ENCODE measurements at regions not wholly inside any gene's neighbourhood (a gene's known extent, or its start where the extent isn't known, plus 50 kb on each side); places are given as distances from the start of the nearest gene placed in this dataset.

- Histone ChIP-seq H3K27ac (ENCODE audit: low read depth, low read length) (no peak overlapping the region), H3K4me1 (ENCODE audit: control insufficient read depth, insufficient read depth, low read length) (peaks cover 3% of the 10 kb centered on the region; the same call in 1 of the 2 replicates), H3K4me3 (ENCODE audit: low read depth, low read length) (no peak overlapping the region), H3K36me3 (ENCODE audit: control insufficient read depth, insufficient read depth, low read length) (no peaks in the 10 kb centered on the region), H3K9ac (ENCODE audit: low read length) (no peak overlapping the region), H3K9me3 (ENCODE audit: control insufficient read depth, insufficient read depth, low read depth, low read length) (no peaks in the 10 kb centered on the region), H3K27me3 (ENCODE audit: control insufficient read depth, insufficient read depth, low read length) (no peaks in the 10 kb centered on the region; the same call in 1 of the 2 replicates)
Measured at GRCh38 chr1:9471679-9472078, 67.6 kb upstream of the SLC25A33 start.

DNA sequence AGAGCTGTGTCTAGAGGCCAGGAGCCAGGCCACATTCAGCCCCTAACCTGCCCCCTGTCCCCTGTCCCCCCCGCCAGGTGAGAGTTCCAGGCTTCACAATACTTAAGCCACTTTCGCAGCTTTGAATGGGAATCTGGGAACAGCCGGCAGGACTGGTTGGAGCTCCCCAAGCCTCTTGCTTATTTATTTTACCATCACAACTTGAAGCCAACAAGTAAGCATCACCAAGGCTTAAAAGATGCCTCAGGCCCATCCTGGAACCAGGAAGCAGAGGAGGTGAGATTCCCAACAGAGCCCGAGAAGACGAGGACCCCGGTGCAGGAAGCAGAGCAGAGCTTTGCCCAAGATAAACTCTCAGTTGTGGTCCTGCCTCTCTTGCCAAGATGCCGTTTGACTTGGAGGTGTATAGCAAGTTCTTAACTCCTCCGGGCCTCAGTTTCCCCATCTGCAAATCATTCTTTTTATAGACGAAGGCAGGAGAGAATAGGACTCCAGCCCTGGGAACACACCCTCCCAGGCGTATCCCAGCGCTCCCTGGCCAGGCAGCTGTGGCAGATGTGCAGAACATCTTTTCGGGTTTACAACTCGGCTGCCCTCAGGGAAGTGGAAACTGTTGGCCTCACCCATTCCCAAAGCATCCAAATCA lies 66.8 kb upstream of the SLC25A33 start:
- H3K27me3 ChIP-seq (ENCODE audit: control insufficient read depth, insufficient read depth, low read length), result no peaks in the 10 kb centered on the region; the same call in 1 of the 2 replicates
- no peak overlapping the region for H3K27ac ChIP-seq (ENCODE audit: low read depth, low read length)
- H3K9me3 ChIP-seq (ENCODE audit: control insufficient read depth, insufficient read depth, low read depth, low read length), result no peaks in the 10 kb centered on the region
- peaks cover 3% of the 10 kb centered on the region; the same call in 1 of the 2 replicates for H3K4me1 ChIP-seq (ENCODE audit: control insufficient read depth, insufficient read depth, low read length)
- no peak overlapping the region for H3K9ac ChIP-seq (ENCODE audit: low read length)
- H3K36me3 ChIP-seq (ENCODE audit: control insufficient read depth, insufficient read depth, low read length), result no peaks in the 10 kb centered on the region
- H3K4me3 ChIP-seq (ENCODE audit: low read depth, low read length), result no peak overlapping the region

- Histone ChIP-seq H3K4me3 (ENCODE audit: low read depth, low read length) (no peak overlapping the region), H3K36me3 (ENCODE audit: control insufficient read depth, insufficient read depth, low read length) (no peaks in the 10 kb centered on the region), H3K4me1 (ENCODE audit: control insufficient read depth, insufficient read depth, low read length) (peaks cover 3% of the 10 kb centered on the region; the same call in 1 of the 2 replicates), H3K27ac (ENCODE audit: low read depth, low read length) (no peak overlapping the region), H3K9me3 (ENCODE audit: control insufficient read depth, insufficient read depth, low read depth, low read length) (no peaks in the 10 kb centered on the region), H3K9ac (ENCODE audit: low read length) (no peak overlapping the region), H3K27me3 (ENCODE audit: control insufficient read depth, insufficient read depth, low read length) (no peaks in the 10 kb centered on the region; the same call in 1 of the 2 replicates)
Measured at GRCh38 chr1:9473032-9473807, 66.0 kb upstream of the SLC25A33 start.

DNA sequence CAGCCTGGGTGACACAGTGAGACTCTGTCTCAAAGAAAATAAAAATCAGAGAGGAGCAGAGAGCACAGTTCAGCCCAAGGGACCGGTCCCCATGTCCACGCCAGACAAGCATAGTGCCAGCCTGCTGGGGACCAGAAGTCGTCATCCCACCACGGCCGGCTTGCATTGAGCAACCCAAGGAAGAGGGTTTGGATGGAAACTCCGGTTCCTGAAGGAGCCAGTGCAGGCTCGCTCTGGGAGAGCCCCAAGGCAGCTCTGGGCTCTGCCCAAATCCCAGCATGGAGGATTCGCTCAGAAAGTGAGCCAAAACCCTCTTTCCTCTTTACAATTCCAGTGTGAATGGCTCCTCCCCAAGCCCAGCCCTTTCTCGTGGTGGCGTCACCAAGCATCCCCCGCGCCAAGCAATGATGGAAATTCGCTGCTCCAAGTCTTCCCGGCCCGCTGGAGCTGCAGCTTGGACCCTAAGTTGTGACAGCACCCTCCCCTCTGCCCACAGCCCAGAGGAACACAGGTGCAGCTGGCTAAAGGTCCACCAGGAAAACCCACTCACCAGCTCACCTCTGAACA lies 64.1 kb upstream of the SLC25A33 start:
- Histone ChIP-seq H3K4me1 (ENCODE audit: control insufficient read depth, insufficient read depth, low read length) (peaks cover 3% of the 10 kb centered on the region; the same call in 1 of the 2 replicates), H3K4me3 (ENCODE audit: low read depth, low read length) (no peak overlapping the region), H3K36me3 (ENCODE audit: control insufficient read depth, insufficient read depth, low read length) (no peaks in the 10 kb centered on the region), H3K9ac (ENCODE audit: low read length) (no peak overlapping the region), H3K27me3 (ENCODE audit: control insufficient read depth, insufficient read depth, low read length) (no peaks in the 10 kb centered on the region; the same call in 1 of the 2 replicates), H3K9me3 (ENCODE audit: control insufficient read depth, insufficient read depth, low read depth, low read length) (no peaks in the 10 kb centered on the region), H3K27ac (ENCODE audit: low read depth, low read length) (no peak overlapping the region)

DNA sequence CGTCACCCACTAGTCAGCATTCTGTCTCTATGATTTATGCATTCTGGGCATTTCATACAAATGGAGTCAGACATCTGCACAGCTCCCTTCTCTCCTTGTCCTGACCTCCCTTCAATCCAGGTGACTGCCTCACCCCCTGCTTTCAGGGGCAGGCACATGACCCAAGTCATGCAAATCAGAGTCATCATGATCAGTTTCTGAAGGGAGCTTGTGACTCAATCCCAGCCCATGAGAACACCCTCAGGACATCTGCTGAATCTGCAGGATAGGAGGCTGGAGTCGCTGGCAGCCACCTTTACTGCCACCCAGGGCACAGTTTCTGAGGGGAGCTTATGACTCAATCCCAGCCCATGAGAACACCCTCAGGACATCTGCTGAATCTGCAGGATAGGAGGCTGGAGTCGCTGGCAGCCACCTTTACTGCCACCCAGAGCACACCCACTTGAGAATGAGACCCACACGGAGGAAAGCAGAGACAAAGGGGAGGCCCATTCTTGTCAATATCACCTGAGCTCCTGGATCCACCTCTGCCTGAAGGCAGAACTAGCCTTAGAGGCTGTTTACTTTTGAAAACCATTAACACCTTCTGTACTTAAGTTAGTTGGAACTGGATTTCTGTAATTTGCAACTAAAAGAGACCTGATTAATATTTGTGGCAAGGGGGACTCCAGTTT lies 62.3 kb upstream of the SLC25A33 start:
- no peak overlapping the region for H3K9ac ChIP-seq (ENCODE audit: low read length)
- H3K4me1 ChIP-seq (ENCODE audit: control insufficient read depth, insufficient read depth, low read length), result peaks cover 3% of the 10 kb centered on the region; the same call in 1 of the 2 replicates
- H3K27me3 ChIP-seq (ENCODE audit: control insufficient read depth, insufficient read depth, low read length), result no peaks in the 10 kb centered on the region; the same call in 1 of the 2 replicates
- no peaks in the 10 kb centered on the region for H3K36me3 ChIP-seq (ENCODE audit: control insufficient read depth, insufficient read depth, low read length)
- H3K9me3 ChIP-seq (ENCODE audit: control insufficient read depth, insufficient read depth, low read depth, low read length), result no peaks in the 10 kb centered on the region
- no peak overlapping the region for H3K27ac ChIP-seq (ENCODE audit: low read depth, low read length)
- no peak overlapping the region for H3K4me3 ChIP-seq (ENCODE audit: low read depth, low read length)

DNA sequence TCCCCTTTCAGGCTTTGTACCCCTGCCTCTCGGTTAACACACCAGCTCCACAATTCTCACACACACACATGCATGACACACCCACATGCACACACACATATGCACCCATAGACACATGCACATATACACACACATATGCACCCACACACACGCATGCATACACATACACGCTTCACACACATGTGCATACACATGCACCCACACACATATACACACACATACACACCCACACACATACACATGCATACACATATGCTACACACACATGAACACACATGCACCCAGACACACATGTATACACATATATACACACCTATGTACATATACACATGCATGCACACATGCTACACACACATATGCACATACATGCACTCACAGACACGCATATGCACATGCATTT lies 61.7 kb upstream of the SLC25A33 start:
- Histone ChIP-seq H3K4me3 (ENCODE audit: low read depth, low read length) (no peak overlapping the region), H3K36me3 (ENCODE audit: control insufficient read depth, insufficient read depth, low read length) (no peaks in the 10 kb centered on the region), H3K4me1 (ENCODE audit: control insufficient read depth, insufficient read depth, low read length) (peaks cover 3% of the 10 kb centered on the region; the same call in 1 of the 2 replicates), H3K27me3 (ENCODE audit: control insufficient read depth, insufficient read depth, low read length) (no peaks in the 10 kb centered on the region; the same call in 1 of the 2 replicates), H3K9ac (ENCODE audit: low read length) (no peak overlapping the region), H3K9me3 (ENCODE audit: control insufficient read depth, insufficient read depth, low read depth, low read length) (no peaks in the 10 kb centered on the region), H3K27ac (ENCODE audit: low read depth, low read length) (no peak overlapping the region)

GRCh38 chr1:9478021-9478420 lies 61.2 kb upstream of the SLC25A33 start:
- H3K4me3 ChIP-seq (ENCODE audit: low read depth, low read length), result no peak overlapping the region
- H3K4me1 ChIP-seq (ENCODE audit: control insufficient read depth, insufficient read depth, low read length), result peaks cover 3% of the 10 kb centered on the region; the same call in 1 of the 2 replicates
- no peak overlapping the region for H3K27ac ChIP-seq (ENCODE audit: low read depth, low read length)
- H3K36me3 ChIP-seq (ENCODE audit: control insufficient read depth, insufficient read depth, low read length), result no peaks in the 10 kb centered on the region
- no peaks in the 10 kb centered on the region for H3K9me3 ChIP-seq (ENCODE audit: control insufficient read depth, insufficient read depth, low read depth, low read length)
- H3K27me3 ChIP-seq (ENCODE audit: control insufficient read depth, insufficient read depth, low read length), result no peaks in the 10 kb centered on the region; the same call in 1 of the 2 replicates
- no peak overlapping the region for H3K9ac ChIP-seq (ENCODE audit: low read length)

- no peaks in the 10 kb centered on the region for H3K27me3 ChIP-seq (ENCODE audit: control insufficient read depth, insufficient read depth, low read length)
Measured at GRCh38 chr1:9481048-9481447, 58.2 kb upstream of the SLC25A33 start.

DNA sequence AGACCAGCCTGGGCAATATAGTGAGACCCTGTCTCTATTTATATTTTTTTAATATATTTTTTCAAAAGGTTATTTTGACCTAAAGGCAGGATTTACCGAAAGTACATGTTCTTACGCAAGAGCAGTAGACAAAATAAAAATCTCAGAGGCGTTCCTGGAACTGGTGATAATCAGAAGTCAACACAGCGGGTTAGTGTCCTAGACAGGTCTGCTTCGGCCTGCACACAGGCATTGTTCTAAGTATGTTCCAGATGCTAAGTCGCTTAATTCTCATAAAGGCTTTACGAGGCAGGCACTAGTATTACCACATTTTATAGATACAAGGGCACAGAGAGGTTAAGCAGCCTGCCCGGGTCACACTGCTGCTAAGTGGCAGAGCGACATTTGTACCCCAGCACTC lies 56.9 kb upstream of the SLC25A33 start:
- Histone ChIP-seq H3K36me3 (ENCODE audit: control insufficient read depth, insufficient read depth, low read length) (no peaks in the 10 kb centered on the region), H3K9ac (ENCODE audit: low read length) (no peak overlapping the region), H3K9me3 (ENCODE audit: control insufficient read depth, insufficient read depth, low read depth, low read length) (no peaks in the 10 kb centered on the region), H3K27ac (ENCODE audit: low read depth, low read length) (no peak overlapping the region), H3K4me3 (ENCODE audit: low read depth, low read length) (no peak overlapping the region), H3K4me1 (ENCODE audit: control insufficient read depth, insufficient read depth, low read length) (no peaks in the 10 kb centered on the region), H3K27me3 (ENCODE audit: control insufficient read depth, insufficient read depth, low read length) (no peaks in the 10 kb centered on the region)

More at GRCh38 chr1:9481048-9481447, 58.2 kb upstream of the SLC25A33 start:
- H3K9ac ChIP-seq (ENCODE audit: low read length), result no peak overlapping the region
- H3K27ac ChIP-seq (ENCODE audit: low read depth, low read length), result no peak overlapping the region
- no peaks in the 10 kb centered on the region for H3K9me3 ChIP-seq (ENCODE audit: control insufficient read depth, insufficient read depth, low read depth, low read length)
- H3K36me3 ChIP-seq (ENCODE audit: control insufficient read depth, insufficient read depth, low read length), result no peaks in the 10 kb centered on the region
- no peak overlapping the region for H3K4me3 ChIP-seq (ENCODE audit: low read depth, low read length)
- H3K4me1 ChIP-seq (ENCODE audit: control insufficient read depth, insufficient read depth, low read length), result no peaks in the 10 kb centered on the region

DNA sequence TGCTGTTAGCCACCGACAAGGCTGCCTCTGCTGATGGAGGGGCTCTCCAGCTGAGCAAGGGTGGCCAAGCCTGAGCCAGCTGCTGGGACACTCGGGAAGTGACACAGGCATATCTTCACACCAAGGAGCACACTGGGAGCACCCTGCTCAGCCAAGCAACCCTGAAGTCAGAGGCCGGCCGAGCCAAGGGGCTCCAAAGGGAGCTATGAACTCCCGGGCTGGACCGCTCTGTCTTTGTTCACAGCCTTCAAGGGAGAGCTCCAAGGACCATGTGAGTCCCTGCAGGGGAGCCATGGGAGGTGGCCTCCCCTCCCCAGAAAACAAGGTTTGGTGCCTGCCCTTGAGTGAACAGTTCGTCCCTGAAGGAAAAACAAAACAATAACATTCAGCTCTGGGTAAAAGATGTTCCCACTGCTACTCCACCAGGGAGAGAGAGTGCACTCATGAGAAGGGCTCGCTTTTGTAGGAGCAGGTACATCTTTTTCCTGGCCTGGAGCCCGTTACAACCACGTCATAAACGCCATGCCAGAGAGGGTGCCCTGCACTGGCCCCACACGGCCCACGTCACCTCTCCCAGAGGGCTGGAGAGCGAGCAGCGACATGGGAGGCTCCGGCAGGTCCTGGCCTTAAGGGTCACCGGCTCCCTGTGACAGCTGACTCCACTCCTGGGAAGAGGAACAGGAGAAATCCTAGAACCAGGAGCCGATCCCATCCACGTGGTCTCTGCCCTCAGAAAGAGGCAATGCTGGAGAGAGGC lies 56.3 kb upstream of the SLC25A33 start:
- H3K4me1 ChIP-seq (ENCODE audit: control insufficient read depth, insufficient read depth, low read length), result no peaks in the 10 kb centered on the region
- H3K27ac ChIP-seq (ENCODE audit: low read depth, low read length), result no peak overlapping the region
- H3K36me3 ChIP-seq (ENCODE audit: control insufficient read depth, insufficient read depth, low read length), result no peaks in the 10 kb centered on the region
- no peaks in the 10 kb centered on the region for H3K27me3 ChIP-seq (ENCODE audit: control insufficient read depth, insufficient read depth, low read length)
- H3K9ac ChIP-seq (ENCODE audit: low read length), result no peak overlapping the region
- no peak overlapping the region for H3K4me3 ChIP-seq (ENCODE audit: low read depth, low read length)
- no peaks in the 10 kb centered on the region for H3K9me3 ChIP-seq (ENCODE audit: control insufficient read depth, insufficient read depth, low read depth, low read length)

All from HUES6 (cell line).